Pons (tissue), 1 donor: ENCODE measurements at regions not wholly inside any gene's neighbourhood (a gene's known extent, or its start where the extent isn't known, plus 50 kb on each side); places are given as distances from the start of the nearest gene placed in this dataset.
"Not testable (repeated sequence)": the region's sequence is repeated elsewhere in the genome, so short reads cannot be mapped to it uniquely, and the experiment has no call there.

Source experiments
- DNase-seq: peaks from one replicate; pipeline ENCODE4 v3.0.0-alpha.2; 2016; ENCODE audit warnings: low spot score

GRCh38 chr6:152811785-152812184 lies 61.2 kb downstream of the VIP start:
- no peak for DNase-seq

DNA sequence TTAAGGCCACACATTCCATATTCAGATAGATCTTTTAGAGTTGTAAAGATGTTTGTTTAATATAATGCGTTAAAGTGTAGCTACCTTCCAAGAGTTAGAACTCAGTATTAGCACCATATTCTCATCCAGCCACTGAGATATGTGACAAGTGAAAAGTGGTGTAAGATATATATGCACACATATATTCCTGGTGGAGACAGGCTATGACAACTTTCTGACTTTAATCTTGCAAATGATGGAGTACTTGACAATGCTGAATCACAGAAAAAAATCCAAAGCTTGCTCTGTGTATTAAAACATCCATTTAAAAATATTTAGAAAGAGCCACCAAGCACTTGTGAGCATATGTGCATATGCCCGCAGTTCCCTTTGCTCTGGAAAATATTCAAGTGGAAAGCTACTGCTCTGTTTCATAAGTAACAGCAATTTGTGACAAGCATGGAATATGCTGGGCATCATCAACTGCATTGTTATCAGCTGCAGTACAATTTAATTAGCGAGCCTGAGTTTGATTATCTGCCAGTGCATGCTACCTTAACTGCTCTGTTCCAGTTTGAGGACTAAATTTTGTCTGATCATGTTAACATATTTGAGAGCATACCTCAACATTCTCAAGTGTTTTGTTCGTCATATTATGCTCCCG lies 64.8 kb downstream of the VIP start:
- no peak for DNase-seq

DNA sequence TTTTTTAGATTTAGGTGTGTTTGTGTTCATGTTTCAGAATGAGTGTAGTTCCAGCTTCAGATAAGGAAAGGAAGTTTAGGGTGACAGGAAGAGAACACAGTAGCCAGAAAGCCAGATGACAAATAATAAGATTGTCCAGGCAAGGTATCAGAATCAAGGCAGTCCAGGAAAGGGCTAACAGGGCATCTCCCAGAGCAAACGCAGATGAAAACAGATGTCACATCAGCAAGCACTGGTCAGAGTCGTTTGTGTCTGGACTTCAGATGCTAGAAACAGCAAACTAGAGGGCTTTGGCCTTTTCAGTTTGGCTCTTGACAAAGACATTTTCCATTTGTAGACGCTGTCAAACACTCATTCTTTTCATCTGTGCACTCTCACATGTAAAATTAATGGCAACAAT lies 65.5 kb downstream of the VIP start:
- DNase-seq: no peak

DNA sequence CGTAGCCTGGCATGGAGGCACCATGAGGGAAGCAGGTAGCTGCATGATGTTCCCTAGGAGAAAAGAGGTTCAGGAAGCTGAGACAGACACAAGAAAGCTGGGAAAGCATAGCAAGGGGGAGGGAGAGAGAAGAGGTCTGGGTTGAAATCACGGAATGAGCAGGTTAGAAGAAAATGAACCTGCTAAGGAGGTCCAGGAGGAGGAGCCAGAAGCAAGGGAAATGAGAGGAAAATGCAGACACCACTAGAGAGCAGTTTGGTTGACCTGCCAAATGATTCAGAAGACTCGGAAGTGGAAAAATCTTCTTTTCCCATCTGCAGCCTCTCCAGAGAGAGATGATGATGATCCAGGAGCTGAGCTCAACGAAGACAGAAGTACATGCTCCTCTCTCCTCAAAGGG lies 70.9 kb downstream of the VIP start:
- DNase-seq: no peak

DNA sequence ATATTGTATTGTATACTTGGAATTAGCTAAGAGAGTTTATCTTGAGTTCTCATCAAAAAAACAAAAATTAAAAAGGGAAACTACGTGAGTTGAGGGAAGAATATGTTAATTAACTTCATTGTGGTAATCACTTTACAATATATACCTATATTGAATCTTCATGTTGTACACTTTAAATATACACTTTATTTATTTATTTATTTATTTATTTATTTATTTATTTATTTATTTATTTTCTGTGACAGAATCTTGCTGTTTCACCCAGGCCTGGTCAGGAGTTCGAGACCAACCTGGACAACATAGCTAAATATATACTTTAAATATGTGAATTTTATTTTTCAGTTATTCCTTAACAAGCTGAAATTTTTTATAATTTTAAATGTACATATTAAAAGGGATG lies 74.1 kb downstream of the VIP start:
- no peak for DNase-seq

GRCh38 chr6:152828431-152828830 lies 77.8 kb downstream of the VIP start:
- DNase-seq: no peak

DNA sequence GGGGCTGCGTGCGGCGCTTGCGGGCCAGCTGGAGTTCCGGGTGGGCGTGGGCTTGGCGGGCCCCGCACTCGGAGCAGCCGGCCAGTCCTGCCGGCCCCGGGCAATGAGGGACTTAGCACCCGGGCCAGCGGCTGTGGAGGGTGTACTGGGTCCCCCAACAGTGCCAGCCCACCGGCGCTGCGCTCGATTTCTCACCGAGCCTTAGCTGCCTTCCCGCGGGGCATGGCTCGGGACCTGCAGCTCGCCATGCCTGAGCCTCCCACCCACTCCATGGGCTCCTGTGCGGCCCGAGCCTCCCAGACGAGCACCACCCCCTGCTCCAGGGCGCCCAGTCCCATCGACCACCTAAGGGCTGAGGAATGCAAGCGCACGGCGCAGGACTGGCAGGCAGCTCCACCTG lies 83.8 kb downstream of the VIP start:
- DNase-seq: not testable (repeated sequence)

GRCh38 chr6:152836523-152836922 lies 85.9 kb downstream of the VIP start:
- no peak for DNase-seq

DNA sequence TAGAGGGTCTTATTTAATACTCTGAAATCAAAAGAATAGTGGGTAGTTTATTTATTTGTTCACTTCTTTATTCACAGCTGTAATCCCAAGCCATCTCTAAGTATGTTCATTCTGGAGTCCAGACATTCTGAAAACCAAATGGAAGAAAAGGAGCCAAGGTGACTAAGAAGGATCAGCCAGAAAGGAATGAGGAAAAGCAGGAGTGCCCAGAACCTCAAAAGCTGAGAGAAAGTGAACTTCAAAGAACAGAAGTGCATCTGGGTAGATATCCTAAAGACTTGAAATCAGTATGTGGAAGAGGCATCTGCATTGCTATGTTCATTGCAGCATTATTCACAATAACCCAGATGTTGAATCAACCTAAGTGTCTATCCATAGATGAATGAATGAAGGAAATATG lies 94.8 kb downstream of the VIP start:
- DNase-seq: no peak

DNA sequence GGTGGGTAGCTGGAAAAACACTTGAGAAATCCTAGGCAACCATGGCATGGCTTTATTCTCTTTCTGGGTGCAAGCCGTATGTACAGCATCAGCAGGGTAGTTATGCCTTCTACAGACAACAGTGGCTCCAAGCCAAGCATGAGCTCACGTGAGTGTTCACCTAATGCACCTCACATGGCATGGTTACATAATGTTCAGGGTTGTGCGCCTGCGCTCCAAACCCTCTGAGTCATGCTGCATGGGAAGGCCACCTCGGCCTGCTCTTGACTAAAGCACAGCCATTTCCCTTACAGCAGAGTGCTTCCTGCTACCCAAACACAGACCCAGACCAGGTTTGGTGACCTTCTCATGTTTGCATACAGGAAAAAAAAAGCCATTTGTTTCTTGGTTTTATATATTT lies 96.2 kb downstream of the VIP start:
- DNase-seq: no peak

DNA sequence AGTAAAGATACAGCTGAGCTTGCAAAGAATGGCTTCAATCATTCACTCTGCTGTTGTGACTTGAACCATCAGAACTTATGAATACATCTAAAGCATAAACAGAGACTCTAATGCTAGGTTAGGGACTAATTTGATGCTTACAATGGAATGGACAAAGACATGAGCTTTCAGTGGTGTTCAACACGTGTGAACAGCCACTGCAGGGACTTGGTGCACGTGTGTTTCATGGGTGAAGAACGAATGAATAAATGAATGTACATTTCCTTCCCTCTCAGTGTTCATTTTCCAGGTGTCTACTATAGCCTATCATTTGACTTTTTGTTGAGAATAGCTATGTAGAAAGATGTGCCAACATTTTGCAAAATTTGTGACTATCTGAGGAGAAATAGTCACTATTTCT lies 98.3 kb downstream of the VIP start:
- DNase-seq: no peak

- DNase-seq: no peak
Observed at GRCh38 chr6:152854086-152854795, 103.6 kb downstream of the VIP start.

DNA sequence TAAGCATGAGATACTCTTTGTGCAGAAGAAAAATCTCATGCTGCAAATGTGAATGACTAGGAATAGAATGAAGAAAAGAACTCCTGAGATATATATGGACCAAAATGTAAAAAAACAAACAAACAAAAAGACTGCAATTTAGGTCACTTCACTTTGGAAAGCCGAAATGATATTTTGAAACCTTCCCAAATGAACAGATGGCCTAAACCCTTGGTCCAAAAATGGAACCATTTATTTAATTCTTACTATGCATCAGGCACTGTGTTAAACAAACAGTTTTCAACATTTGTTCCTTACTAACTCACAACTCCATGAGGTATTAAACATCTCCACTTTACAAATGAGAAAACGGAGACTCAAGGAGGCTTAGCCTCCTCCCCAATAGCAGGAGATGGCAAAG lies 107.5 kb downstream of the VIP start:
- DNase-seq: no peak

GRCh38 chr6:152859225-152859624 lies 108.6 kb downstream of the VIP start:
- DNase-seq: no peak

- DNase-seq: peak; percentile 85
Observed at GRCh38 chr6:152863618-152864326, 113.2 kb downstream of the VIP start.

GRCh38 chr6:152874267-152874666 lies 108.6 kb downstream of the FBXO5 start:
- no peak for DNase-seq

GRCh38 chr6:152874846-152875568 lies 107.8 kb downstream of the FBXO5 start:
- no peak for DNase-seq

- no peak for DNase-seq
Observed at GRCh38 chr6:152879681-152880080, 103.2 kb downstream of the FBXO5 start.

DNA sequence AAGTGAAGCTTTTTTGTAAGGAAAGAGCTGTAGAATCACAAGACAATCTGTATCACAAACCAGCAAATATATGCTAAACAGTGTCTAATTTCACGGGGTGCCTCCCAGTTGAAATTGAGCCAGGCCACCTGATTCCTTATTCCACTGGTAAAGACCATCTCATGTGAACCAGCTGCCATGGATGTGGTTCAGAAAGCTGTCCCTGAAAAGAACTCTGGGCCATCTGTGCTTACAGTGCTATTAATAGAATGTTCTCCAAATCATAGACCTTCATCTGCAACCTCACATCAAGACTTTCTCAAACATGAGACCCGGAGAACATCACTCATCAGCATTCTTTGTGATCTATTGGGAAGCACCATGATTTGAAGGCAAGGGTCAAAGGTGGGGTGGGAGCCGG lies 89.7 kb downstream of the FBXO5 start:
- no peak for DNase-seq

GRCh38 chr6:152896923-152897322 lies 85.9 kb downstream of the FBXO5 start:
- no peak for DNase-seq

- DNase-seq: peak; percentile 31
Observed at GRCh38 chr6:152897807-152898399, 84.9 kb downstream of the FBXO5 start.

GRCh38 chr6:152904678-152905077 lies 78.2 kb downstream of the FBXO5 start:
- no peak for DNase-seq
